T-helper 22 cell (primary cell): ENCODE measurements at regions not wholly inside any gene's neighbourhood (a gene's known extent, or its start where the extent isn't known, plus 50 kb on each side); places are given as distances from the start of the nearest gene placed in this dataset.
"Not testable (repeated sequence)": the region's sequence is repeated elsewhere in the genome, so short reads cannot be mapped to it uniquely, and the experiment has no call there.

Experiments
- DNase-seq: peaks from one replicate; pipeline ENCODE4 v3.0.0-alpha.2; 2020; ENCODE audit warnings: low read depth

GRCh38 chr22:23460517-23461031 is 119.5 kb downstream of the IGLL1 start:
- not testable (repeated sequence) for DNase-seq

- DNase-seq, result not testable (repeated sequence)
These were observed 120.2 kb downstream of the IGLL1 start for GRCh38 chr22:23459645-23460516.

GRCh38 chr22:23458663-23459541 is 121.2 kb downstream of the IGLL1 start:
- DNase-seq, result no peak

GRCh38 chr22:23457380-23457985 is 122.6 kb downstream of the IGLL1 start:
- no peak for DNase-seq

- DNase-seq, result not testable (repeated sequence)
These were observed 123.3 kb downstream of the IGLL1 start for GRCh38 chr22:23456666-23457379.

- DNase-seq, result not testable (repeated sequence)
These were observed 125.7 kb downstream of the IGLL1 start for GRCh38 chr22:23454345-23454744.

- DNase-seq, result no peak
These were observed 126.8 kb downstream of the IGLL1 start for GRCh38 chr22:23453277-23453676.

GRCh38 chr22:23452231-23453010 is 127.7 kb downstream of the IGLL1 start:
- no peak for DNase-seq

- not testable (repeated sequence) for DNase-seq
These were observed 128.4 kb downstream of the IGLL1 start for GRCh38 chr22:23451452-23452230.

- not testable (repeated sequence) for DNase-seq
These were observed 129.3 kb downstream of the IGLL1 start for GRCh38 chr22:23450821-23451220.

- no peak for DNase-seq
These were observed 129.7 kb downstream of the IGLL1 start for GRCh38 chr22:23450434-23450795.

- not testable (repeated sequence) for DNase-seq
These were observed 130.2 kb downstream of the IGLL1 start for GRCh38 chr22:23449748-23450433.

GRCh38 chr22:23448499-23449288 is 131.4 kb downstream of the IGLL1 start:
- not testable (repeated sequence) for DNase-seq

- DNase-seq, result no peak
These were observed 133.2 kb downstream of the IGLL1 start for GRCh38 chr22:23446796-23447350.

GRCh38 chr22:23446194-23446593 is 133.9 kb downstream of the IGLL1 start:
- DNase-seq, result not testable (repeated sequence)

- not testable (repeated sequence) for DNase-seq
These were observed 136.2 kb downstream of the IGLL1 start for GRCh38 chr22:23443905-23444304.

GRCh38 chr22:23439581-23439980 is 140.5 kb downstream of the IGLL1 start:
- DNase-seq, result not testable (repeated sequence)

- DNase-seq, result no peak
These were observed 141.9 kb downstream of the IGLL1 start for GRCh38 chr22:23438216-23438615.
